SK-N-SH treated with all-trans-retinoic acid at 6 μM for 48 hours (cell line): ENCODE measurements at regions not wholly inside any gene's neighbourhood (a gene's known extent, or its start where the extent isn't known, plus 50 kb on each side); places are given as distances from the start of the nearest gene placed in this dataset.

Experiments
- ATAC-seq: fragments of 200-7000 bp; cut with Tn5 transposase; 3 replicates; pipeline ENCODE4 v1.9.1; 2020; ENCODE audit warnings: mild to moderate bottlenecking, moderate library complexity
- ARNTL ChIP-seq: fragments of 450-650 bp; formaldehyde crosslinking; IDR thresholded peaks from 2 replicates; pipeline ENCODE4 v1.5.0; 2020; ENCODE audit warnings: low read depth, mild to moderate bottlenecking, moderate library complexity, borderline replicate concordance
- BACH2 ChIP-seq: fragments of 250-450 bp; sonication (Bioruptor Pico); IDR thresholded peaks from 2 replicates; pipeline ENCODE4 v1.9.0; 2021; ENCODE audit warnings: mild to moderate bottlenecking, borderline replicate concordance
- CSDC2 ChIP-seq: fragments of 250-450 bp; sonication (Bioruptor Pico); IDR thresholded peaks from 2 replicates; pipeline ENCODE4 v1.5.0; 2020; ENCODE audit warnings: mild to moderate bottlenecking, moderate library complexity
- CSRNP3 ChIP-seq: fragments of 250-450 bp; sonication (Bioruptor Pico); IDR thresholded peaks from 2 replicates; pipeline ENCODE4 v1.5.1; 2021; ENCODE audit warnings: mild to moderate bottlenecking, moderate library complexity
- ESRRG ChIP-seq: fragments of 250-450 bp; sonication (Bioruptor Pico); IDR thresholded peaks from 2 replicates; pipeline ENCODE4 v1.6.1; 2021; ENCODE audit warnings: mild to moderate bottlenecking
- GLIS3 ChIP-seq: fragments of 250-450 bp; sonication (Bioruptor Pico); IDR thresholded peaks from 2 replicates; pipeline ENCODE4 v1.5.0; 2020; ENCODE audit warnings: mild to moderate bottlenecking, moderate library complexity
- ISL1 ChIP-seq: fragments of 250-450 bp; sonication (Bioruptor Pico); IDR thresholded peaks from 2 replicates; pipeline ENCODE4 v2.1.2; 2022; ENCODE audit warnings: mild to moderate bottlenecking, moderate library complexity
- OSR1 ChIP-seq: fragments of 250-450 bp; sonication (Bioruptor Pico); IDR thresholded peaks from 2 replicates; pipeline ENCODE4 v1.8.0; 2022; ENCODE audit warnings: moderate library complexity, mild to moderate bottlenecking, inconsistent platforms
- PPARA ChIP-seq: fragments of 250-450 bp; sonication (Bioruptor Pico); IDR thresholded peaks from 2 replicates; pipeline ENCODE4 v1.5.0; 2020; ENCODE audit warnings: mild to moderate bottlenecking, borderline replicate concordance
- TCF4 ChIP-seq: fragments of 250-450 bp; sonication (Bioruptor Pico); IDR thresholded peaks from 2 replicates; pipeline ENCODE4 v1.8.0; 2021; ENCODE audit warnings: mild to moderate bottlenecking, moderate library complexity, borderline replicate concordance
- TOX ChIP-seq: fragments of 250-450 bp; sonication (Bioruptor Pico); IDR thresholded peaks from 2 replicates; pipeline ENCODE4 v1.8.0; 2021; ENCODE audit warnings: mild to moderate bottlenecking, moderate library complexity, borderline replicate concordance
- ZC3H10 ChIP-seq: fragments of 250-450 bp; sonication (Bioruptor Pico); IDR thresholded peaks from 2 replicates; pipeline ENCODE4 v1.5.1; 2021; ENCODE audit warnings: mild to moderate bottlenecking, moderate library complexity
- ZFP3 ChIP-seq: fragments of 250-450 bp; sonication (Bioruptor Pico); IDR thresholded peaks from 2 replicates; pipeline ENCODE4 v1.5.0; 2020; ENCODE audit warnings: mild to moderate bottlenecking, moderate library complexity
- ZFP30 ChIP-seq: fragments of 450-650 bp; formaldehyde crosslinking; IDR thresholded peaks from 2 replicates; pipeline ENCODE4 v1.5.0; 2022; ENCODE audit warnings: mild to moderate bottlenecking, moderate library complexity
- ZNF70 ChIP-seq: fragments of 450-650 bp; formaldehyde crosslinking; IDR thresholded peaks from 2 replicates; pipeline ENCODE4 v1.5.0; 2020; ENCODE audit warnings: mild to moderate bottlenecking, moderate library complexity
- ZNF8 ChIP-seq: fragments of 450-650 bp; formaldehyde crosslinking; IDR thresholded peaks from 2 replicates; pipeline ENCODE4 v1.5.0; 2020; ENCODE audit warnings: mild to moderate bottlenecking, moderate library complexity
- TF ChIP-seq, protein P1 (sequence below): fragments of 250-450 bp; sonication (Bioruptor Pico); IDR thresholded peaks from 2 replicates; pipeline ENCODE4 v1.8.0; 2020; ENCODE audit warnings: mild to moderate bottlenecking, moderate library complexity, borderline replicate concordance
- TF ChIP-seq, protein P2 (sequence below): fragments of 250-450 bp; sonication (Bioruptor Pico); IDR thresholded peaks from 2 replicates; pipeline ENCODE4 v1.5.1; 2020; ENCODE audit warnings: low read depth, mild to moderate bottlenecking, moderate library complexity
- TF ChIP-seq, protein P3 (sequence below): fragments of 250-450 bp; sonication (Bioruptor Pico); IDR thresholded peaks from 2 replicates; pipeline ENCODE4 v1.5.0; 2020; ENCODE audit warnings: mild to moderate bottlenecking, moderate library complexity

DNA sequence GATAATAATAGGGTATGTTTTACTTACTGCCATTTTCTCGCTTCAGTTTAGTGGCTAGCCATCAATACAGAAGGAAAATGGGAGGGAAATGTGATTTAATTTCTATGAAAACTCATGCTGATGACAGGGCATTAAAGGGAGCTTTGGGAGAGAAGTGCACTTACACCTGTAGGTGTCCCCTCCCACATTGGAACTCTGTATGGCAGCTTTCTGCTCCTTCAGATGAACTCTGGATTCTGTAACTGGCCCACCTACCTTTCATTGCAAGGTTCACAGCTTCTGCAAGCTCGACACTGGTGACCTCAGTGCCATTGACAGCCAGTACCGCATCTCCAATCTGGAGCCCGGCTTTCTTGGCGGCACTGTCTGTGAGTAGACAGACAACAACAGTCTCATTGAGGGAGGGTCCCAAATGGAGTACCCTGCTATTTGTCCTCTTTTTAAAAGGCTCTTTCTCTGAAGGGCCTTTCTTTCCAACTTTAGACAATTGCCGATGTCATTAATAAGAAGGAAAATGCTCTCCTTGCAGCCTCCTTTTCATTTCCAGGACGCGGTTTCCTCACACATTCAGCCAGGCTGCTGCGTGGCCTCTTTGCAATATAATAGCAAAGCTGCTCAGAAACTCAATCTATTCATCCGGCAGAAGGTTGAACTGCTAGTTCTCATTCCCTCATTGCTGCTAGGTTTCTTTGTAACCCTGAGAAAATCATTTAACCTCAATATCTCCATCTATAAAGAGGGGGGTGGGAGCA is 63.6 kb downstream of the NUDT12 start:
- TF ChIP-seq OSR1 (CRISPR knock-in tag) (no peak), ZNF8 (CRISPR knock-in tag) (no peak), ESRRG (CRISPR knock-in tag) (no peak), CSDC2 (CRISPR knock-in tag) (no peak), ARNTL (CRISPR knock-in tag) (no peak), TOX (CRISPR knock-in tag) (no peak), ZFP30 (no peak)
- TF ChIP-seq, protein P1, sequence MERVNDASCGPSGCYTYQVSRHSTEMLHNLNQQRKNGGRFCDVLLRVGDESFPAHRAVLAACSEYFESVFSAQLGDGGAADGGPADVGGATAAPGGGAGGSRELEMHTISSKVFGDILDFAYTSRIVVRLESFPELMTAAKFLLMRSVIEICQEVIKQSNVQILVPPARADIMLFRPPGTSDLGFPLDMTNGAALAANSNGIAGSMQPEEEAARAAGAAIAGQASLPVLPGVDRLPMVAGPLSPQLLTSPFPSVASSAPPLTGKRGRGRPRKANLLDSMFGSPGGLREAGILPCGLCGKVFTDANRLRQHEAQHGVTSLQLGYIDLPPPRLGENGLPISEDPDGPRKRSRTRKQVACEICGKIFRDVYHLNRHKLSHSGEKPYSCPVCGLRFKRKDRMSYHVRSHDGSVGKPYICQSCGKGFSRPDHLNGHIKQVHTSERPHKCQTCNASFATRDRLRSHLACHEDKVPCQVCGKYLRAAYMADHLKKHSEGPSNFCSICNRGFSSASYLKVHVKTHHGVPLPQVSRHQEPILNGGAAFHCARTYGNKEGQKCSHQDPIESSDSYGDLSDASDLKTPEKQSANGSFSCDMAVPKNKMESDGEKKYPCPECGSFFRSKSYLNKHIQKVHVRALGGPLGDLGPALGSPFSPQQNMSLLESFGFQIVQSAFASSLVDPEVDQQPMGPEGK (CRISPR knock-in tag) = no peak
- TF ChIP-seq, protein P2, sequence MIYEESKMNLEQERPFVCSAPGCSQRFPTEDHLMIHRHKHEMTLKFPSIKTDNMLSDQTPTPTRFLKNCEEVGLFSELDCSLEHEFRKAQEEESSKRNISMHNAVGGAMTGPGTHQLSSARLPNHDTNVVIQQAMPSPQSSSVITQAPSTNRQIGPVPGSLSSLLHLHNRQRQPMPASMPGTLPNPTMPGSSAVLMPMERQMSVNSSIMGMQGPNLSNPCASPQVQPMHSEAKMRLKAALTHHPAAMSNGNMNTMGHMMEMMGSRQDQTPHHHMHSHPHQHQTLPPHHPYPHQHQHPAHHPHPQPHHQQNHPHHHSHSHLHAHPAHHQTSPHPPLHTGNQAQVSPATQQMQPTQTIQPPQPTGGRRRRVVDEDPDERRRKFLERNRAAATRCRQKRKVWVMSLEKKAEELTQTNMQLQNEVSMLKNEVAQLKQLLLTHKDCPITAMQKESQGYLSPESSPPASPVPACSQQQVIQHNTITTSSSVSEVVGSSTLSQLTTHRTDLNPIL (CRISPR knock-in tag) = no peak
- TF ChIP-seq, all 23 proteins: peak for 0
- ATAC-seq = no peak

DNA sequence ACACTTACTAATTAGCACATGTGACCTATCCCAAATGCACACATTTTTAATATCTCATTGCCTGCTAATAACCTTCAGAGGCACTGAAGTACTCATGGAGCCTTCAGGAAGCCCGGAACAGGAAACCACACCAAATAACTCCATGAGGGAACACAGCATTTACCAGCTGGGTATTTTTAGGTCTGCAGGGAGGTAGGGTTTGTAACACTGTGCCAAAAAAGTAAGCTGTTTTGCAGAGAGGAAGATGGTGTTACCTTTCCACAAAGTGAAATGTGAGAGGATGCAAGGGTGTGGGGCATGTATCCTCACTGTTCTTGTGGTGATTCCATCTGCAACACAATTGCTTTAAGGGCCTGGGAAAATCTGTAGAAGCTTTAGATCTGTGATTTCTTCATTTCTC is 64.4 kb downstream of the NUDT12 start:
- TF ChIP-seq TCF4 (CRISPR knock-in tag) = no peak
- TF ChIP-seq ESRRG (CRISPR knock-in tag) = no peak
- no peak for TF ChIP-seq TOX (CRISPR knock-in tag)
- TF ChIP-seq, protein P3, sequence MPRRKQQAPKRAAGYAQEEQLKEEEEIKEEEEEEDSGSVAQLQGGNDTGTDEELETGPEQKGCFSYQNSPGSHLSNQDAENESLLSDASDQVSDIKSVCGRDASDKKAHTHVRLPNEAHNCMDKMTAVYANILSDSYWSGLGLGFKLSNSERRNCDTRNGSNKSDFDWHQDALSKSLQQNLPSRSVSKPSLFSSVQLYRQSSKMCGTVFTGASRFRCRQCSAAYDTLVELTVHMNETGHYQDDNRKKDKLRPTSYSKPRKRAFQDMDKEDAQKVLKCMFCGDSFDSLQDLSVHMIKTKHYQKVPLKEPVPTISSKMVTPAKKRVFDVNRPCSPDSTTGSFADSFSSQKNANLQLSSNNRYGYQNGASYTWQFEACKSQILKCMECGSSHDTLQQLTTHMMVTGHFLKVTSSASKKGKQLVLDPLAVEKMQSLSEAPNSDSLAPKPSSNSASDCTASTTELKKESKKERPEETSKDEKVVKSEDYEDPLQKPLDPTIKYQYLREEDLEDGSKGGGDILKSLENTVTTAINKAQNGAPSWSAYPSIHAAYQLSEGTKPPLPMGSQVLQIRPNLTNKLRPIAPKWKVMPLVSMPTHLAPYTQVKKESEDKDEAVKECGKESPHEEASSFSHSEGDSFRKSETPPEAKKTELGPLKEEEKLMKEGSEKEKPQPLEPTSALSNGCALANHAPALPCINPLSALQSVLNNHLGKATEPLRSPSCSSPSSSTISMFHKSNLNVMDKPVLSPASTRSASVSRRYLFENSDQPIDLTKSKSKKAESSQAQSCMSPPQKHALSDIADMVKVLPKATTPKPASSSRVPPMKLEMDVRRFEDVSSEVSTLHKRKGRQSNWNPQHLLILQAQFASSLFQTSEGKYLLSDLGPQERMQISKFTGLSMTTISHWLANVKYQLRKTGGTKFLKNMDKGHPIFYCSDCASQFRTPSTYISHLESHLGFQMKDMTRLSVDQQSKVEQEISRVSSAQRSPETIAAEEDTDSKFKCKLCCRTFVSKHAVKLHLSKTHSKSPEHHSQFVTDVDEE (CRISPR knock-in tag) = no peak
- no peak for TF ChIP-seq ZFP3 (CRISPR knock-in tag)
- TF ChIP-seq ISL1 (CRISPR knock-in tag) = no peak
- no peak for TF ChIP-seq ZNF8 (CRISPR knock-in tag)
- no peak for TF ChIP-seq BACH2 (CRISPR knock-in tag)
- no peak for TF ChIP-seq CSDC2 (CRISPR knock-in tag)
- TF ChIP-seq ZC3H10 (CRISPR knock-in tag) = no peak
- TF ChIP-seq ARNTL (CRISPR knock-in tag) = no peak
- TF ChIP-seq GLIS3 = no peak
- ATAC-seq = no peak

DNA sequence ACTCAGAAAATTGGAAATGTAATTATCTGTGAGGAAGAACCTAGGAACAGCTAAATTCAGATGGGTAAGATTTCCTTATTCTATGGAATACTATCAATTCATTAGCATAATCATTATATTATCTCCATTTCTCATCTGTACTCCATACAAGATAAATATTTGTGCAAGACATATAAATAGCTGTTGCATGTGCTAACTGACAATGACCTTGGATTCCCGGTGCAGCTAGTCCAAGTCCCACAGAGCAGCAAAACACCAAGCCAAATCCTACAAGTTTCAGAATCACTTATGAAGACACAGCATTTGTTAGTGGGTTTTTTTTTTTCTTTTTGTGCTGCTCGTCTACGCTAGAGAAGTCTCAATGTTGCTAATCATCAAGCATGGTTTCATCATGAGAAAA is 64.8 kb downstream of the NUDT12 start:
- TF ChIP-seq ZNF70 (CRISPR knock-in tag) = no peak
- TF ChIP-seq TCF4 (CRISPR knock-in tag) = no peak
- TF ChIP-seq, protein P1 (CRISPR knock-in tag) = no peak
- TF ChIP-seq CSRNP3 (CRISPR knock-in tag) = no peak
- no peak for TF ChIP-seq ISL1 (CRISPR knock-in tag)
- no peak for TF ChIP-seq PPARA (CRISPR knock-in tag)
- ATAC-seq = no peak
